ENCODE measurements at regions not wholly inside any gene's neighbourhood (a gene's known extent, or its start where the extent isn't known, plus 50 kb on each side); places are given as distances from the start of the nearest gene placed in this dataset.

DNA sequence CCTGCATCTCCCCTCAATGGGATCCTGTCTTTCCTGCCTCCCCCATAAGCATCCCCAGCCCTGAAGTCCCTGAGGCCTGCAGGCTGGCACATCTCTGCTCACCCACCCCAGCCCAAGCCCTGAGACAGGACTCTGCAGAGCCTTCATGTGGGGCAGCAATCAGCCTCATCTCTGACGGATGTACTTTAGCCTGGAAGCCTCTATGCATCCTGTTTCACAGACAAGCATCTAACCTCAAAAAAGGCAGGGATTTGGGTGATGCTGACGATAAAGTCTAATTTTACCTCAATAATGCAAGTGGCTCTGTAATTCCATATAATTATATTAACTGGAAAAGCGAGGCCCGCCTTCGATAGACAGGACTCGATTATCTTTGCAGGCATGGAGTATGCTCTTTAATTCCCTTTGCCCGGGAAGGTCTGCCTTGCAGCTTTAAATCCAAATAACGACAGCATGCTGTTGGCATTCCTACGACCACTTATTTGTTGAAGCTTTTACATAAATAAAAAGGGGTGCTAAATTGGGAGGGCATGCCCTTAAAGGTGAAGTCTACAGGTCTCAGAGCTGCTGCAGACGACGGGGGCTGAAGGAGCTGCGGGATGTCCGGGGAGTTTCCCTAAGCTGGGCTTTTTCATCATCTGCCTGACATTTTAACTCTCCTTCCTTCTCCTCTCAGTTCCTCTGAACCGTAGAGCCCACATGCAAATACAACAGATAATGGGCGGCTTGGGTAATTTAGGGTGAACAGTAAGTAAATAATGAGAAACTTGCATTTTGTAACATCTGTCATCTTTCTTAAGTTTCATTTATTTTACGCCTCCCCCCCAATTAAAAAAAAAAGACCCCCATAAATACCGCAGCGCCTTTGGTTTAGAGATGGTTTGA, 211.5 kb downstream of the URI1 start:
- no peak overlapping the region for H3K27ac Mint-ChIP-seq (ENCODE audit: unreplicated experiment)
- H3K4me1 Mint-ChIP-seq (ENCODE audit: unreplicated experiment): no peaks in the 10 kb centered on the region
- TF ChIP-seq, protein P1, sequence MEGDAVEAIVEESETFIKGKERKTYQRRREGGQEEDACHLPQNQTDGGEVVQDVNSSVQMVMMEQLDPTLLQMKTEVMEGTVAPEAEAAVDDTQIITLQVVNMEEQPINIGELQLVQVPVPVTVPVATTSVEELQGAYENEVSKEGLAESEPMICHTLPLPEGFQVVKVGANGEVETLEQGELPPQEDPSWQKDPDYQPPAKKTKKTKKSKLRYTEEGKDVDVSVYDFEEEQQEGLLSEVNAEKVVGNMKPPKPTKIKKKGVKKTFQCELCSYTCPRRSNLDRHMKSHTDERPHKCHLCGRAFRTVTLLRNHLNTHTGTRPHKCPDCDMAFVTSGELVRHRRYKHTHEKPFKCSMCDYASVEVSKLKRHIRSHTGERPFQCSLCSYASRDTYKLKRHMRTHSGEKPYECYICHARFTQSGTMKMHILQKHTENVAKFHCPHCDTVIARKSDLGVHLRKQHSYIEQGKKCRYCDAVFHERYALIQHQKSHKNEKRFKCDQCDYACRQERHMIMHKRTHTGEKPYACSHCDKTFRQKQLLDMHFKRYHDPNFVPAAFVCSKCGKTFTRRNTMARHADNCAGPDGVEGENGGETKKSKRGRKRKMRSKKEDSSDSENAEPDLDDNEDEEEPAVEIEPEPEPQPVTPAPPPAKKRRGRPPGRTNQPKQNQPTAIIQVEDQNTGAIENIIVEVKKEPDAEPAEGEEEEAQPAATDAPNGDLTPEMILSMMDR (IDR thresholded peaks at IDR 0.05; ENCODE audit: unreplicated experiment): no peak
- no peak overlapping the region for H3K4me3 Mint-ChIP-seq (ENCODE audit: unreplicated experiment)
- no peak for DNase-seq (ENCODE audit: low spot score)
- H3K9me3 Mint-ChIP-seq (ENCODE audit: unreplicated experiment): no peaks in the 10 kb centered on the region
- peaks cover 3% of the 10 kb centered on the region for H3K27me3 Mint-ChIP-seq (ENCODE audit: unreplicated experiment)
- H3K36me3 Mint-ChIP-seq (ENCODE audit: low read depth, unreplicated experiment): no peaks in the 10 kb centered on the region

GRCh38 chr19:30154410-30154809, 212.4 kb downstream of the URI1 start:
- H3K27me3 Mint-ChIP-seq (ENCODE audit: unreplicated experiment): peaks cover 3% of the 10 kb centered on the region
- H3K4me3 Mint-ChIP-seq (ENCODE audit: unreplicated experiment): no peak overlapping the region
- TF ChIP-seq, protein P1 (IDR thresholded peaks at IDR 0.05; ENCODE audit: unreplicated experiment): no peak

DNA sequence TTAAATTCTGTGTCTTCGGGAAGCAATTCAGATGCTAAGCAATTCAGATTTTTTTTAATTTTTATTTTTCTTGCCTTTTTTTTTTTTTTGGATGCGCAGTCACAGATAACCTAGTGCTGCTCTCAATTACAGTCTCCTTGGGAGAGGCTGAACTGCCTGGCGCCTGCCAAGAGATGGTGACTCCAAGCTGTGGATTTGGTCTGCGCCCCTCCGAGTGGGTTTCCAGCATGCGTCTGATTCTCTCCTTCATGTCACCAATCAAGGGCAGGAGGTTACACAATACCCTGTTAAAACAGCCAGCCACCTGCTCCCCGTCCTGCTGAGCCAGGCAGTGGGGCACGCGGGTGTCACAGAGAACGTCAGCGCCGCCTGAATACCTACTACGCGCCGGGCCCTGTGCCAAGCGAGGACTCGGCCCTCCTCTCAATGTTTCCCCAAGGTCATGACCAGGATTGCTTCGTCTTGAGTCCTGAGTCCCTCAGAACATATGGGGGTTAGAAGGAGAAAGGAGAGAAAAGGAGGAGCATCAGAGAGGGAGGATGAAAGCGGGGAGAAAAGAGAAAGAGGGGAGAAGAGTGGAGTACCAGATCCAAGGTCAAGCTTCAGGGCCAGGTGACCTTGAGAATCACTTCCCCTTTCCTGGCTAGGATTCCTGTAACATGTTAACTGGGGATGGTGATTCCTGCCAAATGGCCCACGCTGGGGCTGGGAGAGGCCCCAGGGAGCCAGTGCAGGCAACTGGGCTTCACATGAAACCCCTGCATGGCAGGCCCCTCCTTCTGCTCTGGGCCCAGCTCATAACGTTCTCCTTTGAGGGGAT, 213.6 kb downstream of the URI1 start:
- Mint-ChIP-seq H3K4me3 (ENCODE audit: unreplicated experiment) (no peak overlapping the region), H3K27me3 (ENCODE audit: unreplicated experiment) (peaks cover 6% of the 10 kb centered on the region), H3K9me3 (ENCODE audit: unreplicated experiment) (no peaks in the 10 kb centered on the region), H3K36me3 (ENCODE audit: low read depth, unreplicated experiment) (no peaks in the 10 kb centered on the region), H3K27ac (ENCODE audit: unreplicated experiment) (no peak overlapping the region), H3K4me1 (ENCODE audit: unreplicated experiment) (no peaks in the 10 kb centered on the region)
- DNase-seq (ENCODE audit: low spot score): no peak
- TF ChIP-seq, protein P1 (IDR thresholded peaks at IDR 0.05; ENCODE audit: unreplicated experiment): no peak

More at GRCh38 chr19:30154410-30154809, 212.4 kb downstream of the URI1 start:
- H3K36me3 Mint-ChIP-seq (ENCODE audit: low read depth, unreplicated experiment): no peaks in the 10 kb centered on the region
- H3K4me1 Mint-ChIP-seq (ENCODE audit: unreplicated experiment): no peaks in the 10 kb centered on the region
- H3K9me3 Mint-ChIP-seq (ENCODE audit: unreplicated experiment): no peaks in the 10 kb centered on the region
- no peak overlapping the region for H3K27ac Mint-ChIP-seq (ENCODE audit: unreplicated experiment)
- DNase-seq (ENCODE audit: low spot score): no peak

- TF ChIP-seq, protein P1 (IDR thresholded peaks at IDR 0.05; ENCODE audit: unreplicated experiment): no peak
- Mint-ChIP-seq H3K36me3 (ENCODE audit: low read depth, unreplicated experiment) (no peaks in the 10 kb centered on the region), H3K9me3 (ENCODE audit: unreplicated experiment) (no peaks in the 10 kb centered on the region), H3K27ac (ENCODE audit: unreplicated experiment) (no peak overlapping the region), H3K4me3 (ENCODE audit: unreplicated experiment) (no peak overlapping the region), H3K4me1 (ENCODE audit: unreplicated experiment) (no peaks in the 10 kb centered on the region), H3K27me3 (ENCODE audit: unreplicated experiment) (peaks cover 6% of the 10 kb centered on the region)
- DNase-seq (ENCODE audit: low spot score): no peak
Observed at GRCh38 chr19:30156646-30157045, 214.6 kb downstream of the URI1 start.
